Epithelial cell of prostate (primary cell): ENCODE measurements at regions not wholly inside any gene's neighbourhood (a gene's known extent, or its start where the extent isn't known, plus 50 kb on each side); places are given as distances from the start of the nearest gene placed in this dataset.
"Not testable (repeated sequence)": the region's sequence is repeated elsewhere in the genome, so short reads cannot be mapped to it uniquely, and the experiment has no call there.

Experiments used
- DNase-seq: peaks from one replicate; pipeline ENCODE4 v3.0.0-alpha.2; 2011; ENCODE audit warnings: low read depth, low spot score
- H3K27ac ChIP-seq: fragments of 450-650 bp; 2 replicates; pipeline ENCODE4 v1.5.1; 2017; ENCODE audit warnings: mild to moderate bottlenecking

GRCh38 chr17:34089042-34089441 lies 166.0 kb upstream of the CCL2 start:
- not testable (repeated sequence) for H3K27ac ChIP-seq, DNase-seq

GRCh38 chr17:34090593-34090992 lies 164.5 kb upstream of the CCL2 start:
- DNase-seq = no peak
- no peak overlapping the region for H3K27ac ChIP-seq

DNA sequence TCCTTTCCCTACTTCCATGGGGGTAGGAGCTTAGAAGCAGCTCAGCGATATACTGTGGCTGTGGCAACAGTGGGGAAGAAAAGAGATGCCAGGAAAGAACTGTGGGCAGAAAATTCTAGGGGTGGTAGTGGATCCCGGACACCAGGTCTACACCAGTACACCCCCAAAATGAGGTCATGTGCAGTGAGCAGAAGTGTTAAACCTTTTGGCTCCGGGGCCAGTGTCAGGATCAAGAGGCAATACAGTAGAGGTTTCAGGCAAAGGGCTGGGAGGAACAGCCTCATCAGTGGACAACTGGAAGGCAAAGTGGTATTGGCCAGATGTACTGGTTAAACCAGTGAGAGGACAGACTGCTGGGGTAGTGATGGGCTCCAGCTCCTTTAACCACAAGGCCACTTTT lies 163.1 kb upstream of the CCL2 start:
- no peak for DNase-seq
- no peak overlapping the region for H3K27ac ChIP-seq

- DNase-seq = no peak
These were observed 160.0 kb upstream of the CCL2 start for GRCh38 chr17:34095106-34095505.

DNA sequence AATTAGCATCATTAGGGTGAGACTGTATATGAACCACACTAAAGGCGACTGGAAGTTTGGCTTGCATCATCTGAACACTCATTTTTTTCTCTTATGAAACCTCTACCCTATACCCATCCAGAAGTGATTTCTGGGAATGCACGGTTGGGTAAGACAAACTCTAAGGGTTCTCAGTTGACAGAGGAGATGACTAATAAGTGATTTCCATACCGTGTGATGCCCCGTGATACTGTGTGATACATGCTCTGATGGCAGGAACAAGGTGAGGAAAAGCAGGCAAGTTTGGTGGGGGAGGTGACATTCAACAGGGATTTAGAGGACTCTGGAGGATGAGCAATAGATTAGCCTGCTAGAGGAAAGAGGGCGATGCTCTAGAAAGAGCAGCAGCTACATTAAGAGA lies 156.4 kb upstream of the CCL2 start:
- no peak for DNase-seq
- H3K27ac ChIP-seq = no peak overlapping the region

More at GRCh38 chr17:34095106-34095505, 160.0 kb upstream of the CCL2 start:
- H3K27ac ChIP-seq = no peak overlapping the region

DNA sequence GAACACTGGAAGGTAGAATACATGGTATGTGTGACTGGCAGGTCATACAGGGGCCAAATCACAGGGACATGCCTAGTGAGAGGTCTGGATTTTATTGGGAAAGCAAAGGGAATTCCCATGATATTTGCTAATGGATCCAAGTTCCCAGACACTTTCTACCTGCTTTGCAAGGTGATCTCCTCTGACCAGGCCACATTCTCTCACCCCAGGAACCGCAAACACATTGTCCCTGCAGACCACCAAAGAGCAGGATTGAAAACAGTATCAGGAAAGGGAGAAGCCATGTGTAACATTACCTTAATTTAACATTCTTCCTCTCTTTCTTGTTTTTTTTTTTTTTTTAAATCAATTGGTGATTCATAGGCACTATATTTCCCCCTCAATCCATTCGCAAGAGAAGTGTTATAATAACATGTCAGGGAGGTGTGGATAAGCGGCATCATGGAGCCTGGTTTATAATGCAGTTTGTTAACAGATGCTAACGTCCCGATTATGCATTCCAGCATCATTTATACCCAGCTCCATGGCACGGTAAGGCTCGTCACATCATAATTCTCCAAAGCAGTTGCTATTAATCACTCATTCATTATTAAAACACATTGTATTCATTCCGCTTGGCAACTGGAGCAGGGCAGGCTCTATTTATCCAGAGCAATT lies 155.1 kb upstream of the CCL2 start:
- no peak for DNase-seq
- no peak overlapping the region for H3K27ac ChIP-seq

- no peak for DNase-seq
- no peak overlapping the region for H3K27ac ChIP-seq
These were observed 148.1 kb upstream of the CCL2 start for GRCh38 chr17:34107019-34107418.

DNA sequence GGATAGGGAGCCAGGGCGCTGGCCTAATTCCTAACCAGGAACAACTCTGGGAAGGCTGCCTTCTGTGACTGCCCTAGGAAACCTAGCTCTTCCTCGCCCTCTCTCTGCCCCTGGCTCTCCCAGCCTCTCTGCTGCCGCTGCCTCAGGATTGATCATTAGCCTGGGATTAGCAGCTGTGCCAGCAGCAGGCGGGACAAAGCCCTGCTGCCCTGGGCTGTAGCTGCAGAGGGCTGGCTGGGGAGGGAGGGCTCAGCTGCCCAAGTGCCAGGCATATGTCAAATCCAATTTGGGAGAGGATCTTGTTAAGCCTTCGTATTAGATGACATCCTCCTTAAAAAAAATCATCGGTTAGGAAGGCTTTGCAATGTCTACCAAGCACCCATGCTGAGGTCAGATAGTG lies 144.8 kb upstream of the CCL2 start:
- H3K27ac ChIP-seq = no peak overlapping the region

DNA sequence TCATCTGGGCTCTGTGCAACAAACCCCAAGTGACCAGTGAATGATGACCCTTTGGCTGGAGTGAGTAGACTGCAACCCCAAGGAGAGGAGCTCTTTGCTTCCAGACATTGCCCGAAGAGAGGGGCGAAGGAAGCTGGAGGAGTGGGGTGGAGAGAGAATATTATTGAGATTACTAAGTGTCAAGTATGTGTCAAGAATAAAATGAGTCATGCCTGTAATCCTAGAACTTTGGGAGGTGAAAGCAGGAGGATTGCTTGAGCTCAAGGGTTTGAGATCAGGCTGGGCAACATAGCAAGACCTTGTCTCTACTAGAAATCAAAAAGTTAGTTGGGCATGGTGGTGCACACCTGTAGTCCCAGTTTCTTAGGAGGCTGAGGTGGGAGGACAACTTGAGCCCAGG lies 142.0 kb upstream of the CCL2 start:
- no peak overlapping the region for H3K27ac ChIP-seq
- DNase-seq = no peak

More for the DNA sequence above, 144.8 kb upstream of the CCL2 start:
- no peak for DNase-seq

DNA sequence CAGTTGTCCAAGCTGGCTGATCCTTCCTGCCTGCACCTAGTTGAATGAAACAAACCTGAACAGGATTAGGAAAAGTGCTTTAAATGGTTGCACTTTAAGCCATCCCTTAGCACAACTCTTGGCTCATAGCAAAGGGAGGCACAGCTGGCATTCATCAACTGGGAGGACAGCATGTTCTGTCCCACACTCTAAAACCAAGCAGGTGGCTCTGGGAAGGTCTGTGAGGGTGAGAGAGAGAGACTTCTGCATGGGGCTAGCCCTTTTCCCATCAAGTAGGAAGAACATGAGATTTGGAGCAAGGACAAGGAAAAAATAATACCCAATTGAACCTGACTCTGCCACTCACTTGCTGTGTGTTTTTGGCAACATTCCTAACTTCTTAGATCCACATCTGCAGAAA lies 140.9 kb upstream of the CCL2 start:
- no peak for DNase-seq
- no peak overlapping the region for H3K27ac ChIP-seq

GRCh38 chr17:34116306-34116705 lies 138.8 kb upstream of the CCL2 start:
- H3K27ac ChIP-seq = no peak overlapping the region
- no peak for DNase-seq

- no peak for DNase-seq
- H3K27ac ChIP-seq = no peak overlapping the region
These were observed 137.8 kb upstream of the CCL2 start for GRCh38 chr17:34117332-34117731.

GRCh38 chr17:34117811-34118210 lies 137.3 kb upstream of the CCL2 start:
- H3K27ac ChIP-seq = no peak overlapping the region
- DNase-seq = no peak

DNA sequence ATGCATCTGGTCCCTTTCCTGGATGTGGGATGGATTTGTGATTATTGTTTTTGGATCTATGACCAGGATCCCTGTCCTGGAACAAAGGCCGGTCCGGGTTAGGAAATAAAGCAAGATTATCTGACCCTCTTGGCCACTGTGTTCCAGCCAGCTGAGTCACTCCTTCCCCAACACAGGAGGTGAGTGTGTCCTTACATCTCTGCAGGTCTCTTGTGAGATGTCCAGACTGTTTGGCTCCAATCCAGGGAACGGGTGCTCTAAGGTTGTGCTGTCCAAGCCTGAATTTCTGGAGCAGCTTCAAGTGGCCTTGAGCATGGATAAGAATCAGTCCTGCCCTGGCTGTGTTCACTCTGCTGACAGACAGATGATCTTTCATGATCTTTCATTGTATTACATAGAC lies 136.5 kb upstream of the CCL2 start:
- no peak overlapping the region for H3K27ac ChIP-seq
- no peak for DNase-seq

DNA sequence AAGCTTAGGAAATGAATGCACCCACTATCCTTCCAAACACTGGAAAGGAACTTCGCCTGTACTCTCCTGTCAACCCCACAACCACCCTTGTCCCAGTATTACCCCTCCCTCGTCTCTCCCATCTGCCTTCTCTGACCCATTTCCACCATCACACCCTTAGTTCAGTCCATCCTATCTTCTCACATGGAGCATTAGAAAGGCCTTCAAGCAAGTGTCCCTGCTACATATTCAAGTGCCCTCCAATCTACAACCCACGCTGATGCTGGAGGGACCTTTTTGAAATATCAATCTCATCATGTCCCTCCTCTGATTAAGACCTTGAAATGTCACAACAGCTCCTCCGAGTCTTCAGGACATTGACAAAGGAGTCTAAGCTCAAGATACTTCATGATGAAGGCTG lies 133.8 kb upstream of the CCL2 start:
- H3K27ac ChIP-seq = no peak overlapping the region
- DNase-seq = no peak

- H3K27ac ChIP-seq = no peak overlapping the region
- DNase-seq = no peak
These were observed 132.6 kb upstream of the CCL2 start for GRCh38 chr17:34122515-34122914.

DNA sequence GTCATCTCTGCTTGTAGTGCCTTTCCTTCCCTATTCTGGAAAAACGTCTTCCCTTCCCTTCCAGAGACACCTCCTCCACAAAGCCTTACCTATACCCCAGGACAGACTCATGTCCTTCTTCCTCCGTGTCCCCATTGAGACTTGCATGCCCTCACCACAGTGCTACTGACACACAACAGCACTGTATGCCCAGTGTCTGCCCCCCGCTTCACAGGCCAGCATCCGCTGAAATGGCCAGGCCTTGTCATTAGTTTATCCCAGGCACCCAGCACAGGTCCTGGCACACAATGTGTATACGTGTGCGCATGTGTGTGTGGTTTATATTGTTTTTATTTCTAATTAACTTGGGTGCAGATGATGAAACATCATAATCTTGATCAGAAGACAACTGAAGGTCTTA lies 130.1 kb upstream of the CCL2 start:
- H3K27ac ChIP-seq = no peak overlapping the region
- DNase-seq = no peak

DNA sequence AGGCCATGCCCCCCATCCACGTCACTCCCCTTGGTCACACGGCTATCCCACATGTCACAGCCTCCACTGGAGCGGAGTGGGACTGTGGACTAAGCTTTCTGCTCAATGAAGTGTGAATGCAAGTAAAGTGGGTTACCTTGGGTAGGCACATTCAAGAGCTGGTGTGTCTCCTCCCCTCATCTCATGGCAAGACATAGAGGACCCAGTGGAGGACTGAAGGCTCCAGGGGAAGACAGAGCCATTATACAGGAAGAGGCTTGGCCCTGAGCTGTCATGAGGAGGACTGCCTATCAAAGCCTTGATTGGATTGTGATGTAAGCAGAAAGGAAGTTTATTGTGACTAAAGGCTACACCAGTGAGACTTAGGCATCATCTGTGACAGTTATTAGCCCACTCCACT lies 129.2 kb upstream of the CCL2 start:
- DNase-seq = no peak

GRCh38 chr17:34126496-34126895 lies 128.6 kb upstream of the CCL2 start:
- H3K27ac ChIP-seq = no peak overlapping the region
- no peak for DNase-seq

More for the DNA sequence above, 129.2 kb upstream of the CCL2 start:
- H3K27ac ChIP-seq = no peak overlapping the region

GRCh38 chr17:34126965-34127364 lies 128.1 kb upstream of the CCL2 start:
- no peak overlapping the region for H3K27ac ChIP-seq
- DNase-seq = no peak

- no peak for DNase-seq
- no peak overlapping the region for H3K27ac ChIP-seq
These were observed 124.5 kb upstream of the CCL2 start for GRCh38 chr17:34130544-34130943.

- H3K27ac ChIP-seq = no peak overlapping the region
These were observed 123.7 kb upstream of the CCL2 start for GRCh38 chr17:34131386-34131785.

DNA sequence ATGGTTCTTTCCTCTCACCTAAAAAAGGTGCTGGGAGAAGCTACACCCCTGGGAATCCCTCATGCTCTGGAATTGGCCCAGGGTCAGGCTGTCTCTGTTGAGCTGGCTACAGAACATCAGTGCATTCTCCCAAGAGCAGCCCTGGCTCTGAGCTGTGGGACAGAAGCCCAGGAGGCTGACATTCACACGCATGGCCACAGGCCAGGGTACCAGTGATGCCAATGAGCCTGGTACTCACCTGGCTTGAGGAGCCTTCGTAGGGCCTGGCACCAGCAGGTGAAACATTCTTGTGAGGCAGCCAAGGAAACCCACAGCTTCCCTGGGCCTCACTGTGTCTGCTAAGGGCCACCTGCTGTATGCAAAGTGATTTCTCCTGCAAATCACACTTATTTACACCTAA lies 121.7 kb upstream of the CCL2 start:
- DNase-seq = no peak
- no peak overlapping the region for H3K27ac ChIP-seq

More at GRCh38 chr17:34131386-34131785, 123.7 kb upstream of the CCL2 start:
- DNase-seq = no peak
